ENCODE measurements at regions not wholly inside any gene's neighbourhood (a gene's known extent, or its start where the extent isn't known, plus 50 kb on each side); places are given as distances from the start of the nearest gene placed in this dataset.

- Histone ChIP-seq H3K4me1 (ENCODE audit: control insufficient read depth, insufficient read depth, low read length, poor library complexity, severe bottlenecking) (peaks cover 42% of the 10 kb centered on the region), H3K9me3 (ENCODE audit: control insufficient read depth, low read length) (peaks cover 3% of the 10 kb centered on the region), H3K36me3 (ENCODE audit: control insufficient read depth, insufficient read depth, low read length) (no peaks in the 10 kb centered on the region), H3K4me3 (ENCODE audit: insufficient read depth, low read depth, low read length, poor library complexity, severe bottlenecking) (no peak overlapping the region), H3K27me3 (replicated peaks; ENCODE audit: control insufficient read depth, insufficient read depth, low read length, poor library complexity, severe bottlenecking) (no peaks in the 10 kb centered on the region), H3K27ac (ENCODE audit: insufficient read depth, low read length, poor library complexity, severe bottlenecking) (no peak overlapping the region)
- DNase-seq = no peak
Measured at GRCh38 chr1:222418654-222419053, 129.2 kb downstream of the HHIPL2 start.

GRCh38 chr1:222417264-222417663 is 130.6 kb downstream of the HHIPL2 start:
- Histone ChIP-seq H3K27me3 (replicated peaks; ENCODE audit: control insufficient read depth, insufficient read depth, low read length, poor library complexity, severe bottlenecking) (no peaks in the 10 kb centered on the region), H3K4me1 (ENCODE audit: control insufficient read depth, insufficient read depth, low read length, poor library complexity, severe bottlenecking) (peaks cover 34% of the 10 kb centered on the region), H3K4me3 (ENCODE audit: insufficient read depth, low read depth, low read length, poor library complexity, severe bottlenecking) (peak overlapping the region; percentile 4)

GRCh38 chr1:222416001-222416791 is 131.7 kb downstream of the HHIPL2 start:
- no peak for DNase-seq
- Histone ChIP-seq H3K4me3 (ENCODE audit: insufficient read depth, low read depth, low read length, poor library complexity, severe bottlenecking) (no peak overlapping the region), H3K27me3 (replicated peaks; ENCODE audit: control insufficient read depth, insufficient read depth, low read length, poor library complexity, severe bottlenecking) (no peaks in the 10 kb centered on the region), H3K36me3 (ENCODE audit: control insufficient read depth, insufficient read depth, low read length) (no peaks in the 10 kb centered on the region), H3K9me3 (ENCODE audit: control insufficient read depth, low read length) (peaks cover 3% of the 10 kb centered on the region), H3K27ac (ENCODE audit: insufficient read depth, low read length, poor library complexity, severe bottlenecking) (no peak overlapping the region), H3K4me1 (ENCODE audit: control insufficient read depth, insufficient read depth, low read length, poor library complexity, severe bottlenecking) (peaks cover 23% of the 10 kb centered on the region)

More at GRCh38 chr1:222417264-222417663, 130.6 kb downstream of the HHIPL2 start:
- Histone ChIP-seq H3K9me3 (ENCODE audit: control insufficient read depth, low read length) (peaks cover 3% of the 10 kb centered on the region), H3K27ac (ENCODE audit: insufficient read depth, low read length, poor library complexity, severe bottlenecking) (no peak overlapping the region), H3K36me3 (ENCODE audit: control insufficient read depth, insufficient read depth, low read length) (no peaks in the 10 kb centered on the region)
- no peak for DNase-seq

GRCh38 chr1:222415441-222415840 is 132.5 kb downstream of the HHIPL2 start:
- no peaks in the 10 kb centered on the region for H3K36me3 ChIP-seq (ENCODE audit: control insufficient read depth, insufficient read depth, low read length)
- DNase-seq = no peak
- peaks cover 3% of the 10 kb centered on the region for H3K9me3 ChIP-seq (ENCODE audit: control insufficient read depth, low read length)
- no peak overlapping the region for H3K27ac ChIP-seq (ENCODE audit: insufficient read depth, low read length, poor library complexity, severe bottlenecking)
- H3K27me3 ChIP-seq (replicated peaks; ENCODE audit: control insufficient read depth, insufficient read depth, low read length, poor library complexity, severe bottlenecking) = no peaks in the 10 kb centered on the region
- peaks cover 16% of the 10 kb centered on the region for H3K4me1 ChIP-seq (ENCODE audit: control insufficient read depth, insufficient read depth, low read length, poor library complexity, severe bottlenecking)
- H3K4me3 ChIP-seq (ENCODE audit: insufficient read depth, low read depth, low read length, poor library complexity, severe bottlenecking) = no peak overlapping the region

GRCh38 chr1:222413991-222414549 is 133.8 kb downstream of the HHIPL2 start:
- Histone ChIP-seq H3K9me3 (ENCODE audit: control insufficient read depth, low read length) (peaks cover 3% of the 10 kb centered on the region), H3K27me3 (replicated peaks; ENCODE audit: control insufficient read depth, insufficient read depth, low read length, poor library complexity, severe bottlenecking) (no peaks in the 10 kb centered on the region), H3K4me3 (ENCODE audit: insufficient read depth, low read depth, low read length, poor library complexity, severe bottlenecking) (no peak overlapping the region), H3K27ac (ENCODE audit: insufficient read depth, low read length, poor library complexity, severe bottlenecking) (no peak overlapping the region), H3K4me1 (ENCODE audit: control insufficient read depth, insufficient read depth, low read length, poor library complexity, severe bottlenecking) (peaks cover 3% of the 10 kb centered on the region), H3K36me3 (ENCODE audit: control insufficient read depth, insufficient read depth, low read length) (no peaks in the 10 kb centered on the region)
- DNase-seq = no peak

GRCh38 chr1:222413436-222413835 is 134.5 kb downstream of the HHIPL2 start:
- no peak for DNase-seq
- Histone ChIP-seq H3K27ac (ENCODE audit: insufficient read depth, low read length, poor library complexity, severe bottlenecking) (no peak overlapping the region), H3K36me3 (ENCODE audit: control insufficient read depth, insufficient read depth, low read length) (no peaks in the 10 kb centered on the region), H3K27me3 (replicated peaks; ENCODE audit: control insufficient read depth, insufficient read depth, low read length, poor library complexity, severe bottlenecking) (no peaks in the 10 kb centered on the region), H3K9me3 (ENCODE audit: control insufficient read depth, low read length) (peaks cover 2% of the 10 kb centered on the region), H3K4me1 (ENCODE audit: control insufficient read depth, insufficient read depth, low read length, poor library complexity, severe bottlenecking) (peaks cover 3% of the 10 kb centered on the region), H3K4me3 (ENCODE audit: insufficient read depth, low read depth, low read length, poor library complexity, severe bottlenecking) (no peak overlapping the region)

- no peak overlapping the region for H3K27ac ChIP-seq (ENCODE audit: insufficient read depth, low read length, poor library complexity, severe bottlenecking)
- no peaks in the 10 kb centered on the region for H3K9me3 ChIP-seq (ENCODE audit: control insufficient read depth, low read length)
- peak overlapping the region; percentile 53 for H3K4me3 ChIP-seq (ENCODE audit: insufficient read depth, low read depth, low read length, poor library complexity, severe bottlenecking)
- H3K4me1 ChIP-seq (ENCODE audit: control insufficient read depth, insufficient read depth, low read length, poor library complexity, severe bottlenecking) = peaks cover 6% of the 10 kb centered on the region
- no peaks in the 10 kb centered on the region for H3K27me3 ChIP-seq (replicated peaks; ENCODE audit: control insufficient read depth, insufficient read depth, low read length, poor library complexity, severe bottlenecking)
- H3K36me3 ChIP-seq (ENCODE audit: control insufficient read depth, insufficient read depth, low read length) = no peaks in the 10 kb centered on the region
- DNase-seq = no peak
Measured at GRCh38 chr1:222404710-222405109, 143.2 kb downstream of the HHIPL2 start.

- H3K27ac ChIP-seq (ENCODE audit: insufficient read depth, low read length, poor library complexity, severe bottlenecking) = no peak overlapping the region
- H3K27me3 ChIP-seq (replicated peaks; ENCODE audit: control insufficient read depth, insufficient read depth, low read length, poor library complexity, severe bottlenecking) = no peaks in the 10 kb centered on the region
- no peak for DNase-seq
- no peak overlapping the region for H3K4me3 ChIP-seq (ENCODE audit: insufficient read depth, low read depth, low read length, poor library complexity, severe bottlenecking)
- no peaks in the 10 kb centered on the region for H3K36me3 ChIP-seq (ENCODE audit: control insufficient read depth, insufficient read depth, low read length)
- no peaks in the 10 kb centered on the region for H3K9me3 ChIP-seq (ENCODE audit: control insufficient read depth, low read length)
- H3K4me1 ChIP-seq (ENCODE audit: control insufficient read depth, insufficient read depth, low read length, poor library complexity, severe bottlenecking) = peaks cover under 1% of the 10 kb centered on the region
Measured at GRCh38 chr1:222399197-222399596, 148.7 kb downstream of the HHIPL2 start.

GRCh38 chr1:222394224-222394623 is 153.7 kb downstream of the HHIPL2 start:
- Histone ChIP-seq H3K4me1 (ENCODE audit: control insufficient read depth, insufficient read depth, low read length, poor library complexity, severe bottlenecking) (no peaks in the 10 kb centered on the region), H3K27me3 (replicated peaks; ENCODE audit: control insufficient read depth, insufficient read depth, low read length, poor library complexity, severe bottlenecking) (no peaks in the 10 kb centered on the region), H3K36me3 (ENCODE audit: control insufficient read depth, insufficient read depth, low read length) (no peaks in the 10 kb centered on the region), H3K9me3 (ENCODE audit: control insufficient read depth, low read length) (no peaks in the 10 kb centered on the region), H3K4me3 (ENCODE audit: insufficient read depth, low read depth, low read length, poor library complexity, severe bottlenecking) (no peak overlapping the region), H3K27ac (ENCODE audit: insufficient read depth, low read length, poor library complexity, severe bottlenecking) (no peak overlapping the region)
- no peak for DNase-seq

- Histone ChIP-seq H3K4me3 (ENCODE audit: insufficient read depth, low read depth, low read length, poor library complexity, severe bottlenecking) (no peak overlapping the region), H3K27me3 (replicated peaks; ENCODE audit: control insufficient read depth, insufficient read depth, low read length, poor library complexity, severe bottlenecking) (no peaks in the 10 kb centered on the region), H3K4me1 (ENCODE audit: control insufficient read depth, insufficient read depth, low read length, poor library complexity, severe bottlenecking) (no peaks in the 10 kb centered on the region), H3K36me3 (ENCODE audit: control insufficient read depth, insufficient read depth, low read length) (no peaks in the 10 kb centered on the region), H3K9me3 (ENCODE audit: control insufficient read depth, low read length) (no peaks in the 10 kb centered on the region), H3K27ac (ENCODE audit: insufficient read depth, low read length, poor library complexity, severe bottlenecking) (no peak overlapping the region)
- DNase-seq = no peak
Measured at GRCh38 chr1:222392556-222392955, 155.3 kb downstream of the HHIPL2 start.
